ENCODE measurements at regions not wholly inside any gene's neighbourhood (a gene's known extent, or its start where the extent isn't known, plus 50 kb on each side); places are given as distances from the start of the nearest gene placed in this dataset.
"Not testable (repeated sequence)": the region's sequence is repeated elsewhere in the genome, so short reads cannot be mapped to it uniquely, and the experiment has no call there.

- DNase-seq (ENCODE audit: low spot score): no peak
These were observed 142.4 kb upstream of the GALNT2 start for GRCh38 chr1:229924639-229925038.

GRCh38 chr1:229928767-229929166 lies 138.3 kb upstream of the GALNT2 start:
- DNase-seq (ENCODE audit: low spot score): no peak

GRCh38 chr1:229931751-229932150 lies 135.3 kb upstream of the GALNT2 start:
- DNase-seq (ENCODE audit: low spot score): not testable (repeated sequence)

- DNase-seq (ENCODE audit: low spot score): not testable (repeated sequence)
These were observed 131.9 kb upstream of the GALNT2 start for GRCh38 chr1:229935157-229935556.

- no peak for DNase-seq (ENCODE audit: low spot score)
These were observed 128.5 kb upstream of the GALNT2 start for GRCh38 chr1:229938551-229938950.

GRCh38 chr1:229940684-229941083 lies 126.4 kb upstream of the GALNT2 start:
- no peak for DNase-seq (ENCODE audit: low spot score)

GRCh38 chr1:229941160-229941559 lies 125.9 kb upstream of the GALNT2 start:
- DNase-seq (ENCODE audit: low spot score): no peak

GRCh38 chr1:229941831-229942230 lies 125.2 kb upstream of the GALNT2 start:
- no peak for DNase-seq (ENCODE audit: low spot score)

- no peak for DNase-seq (ENCODE audit: low spot score)
These were observed 124.5 kb upstream of the GALNT2 start for GRCh38 chr1:229942501-229942900.

GRCh38 chr1:229943148-229943714 lies 123.8 kb upstream of the GALNT2 start:
- DNase-seq (ENCODE audit: low spot score): no peak

GRCh38 chr1:229943988-229944743 lies 122.9 kb upstream of the GALNT2 start:
- DNase-seq (ENCODE audit: low spot score): no peak

GRCh38 chr1:229945795-229946194 lies 121.2 kb upstream of the GALNT2 start:
- no peak for DNase-seq (ENCODE audit: low spot score)

- DNase-seq (ENCODE audit: low spot score): no peak
These were observed 119.1 kb upstream of the GALNT2 start for GRCh38 chr1:229947968-229948367.

GRCh38 chr1:229948438-229948837 lies 118.6 kb upstream of the GALNT2 start:
- DNase-seq (ENCODE audit: low spot score): no peak

- no peak for DNase-seq (ENCODE audit: low spot score)
These were observed 117.5 kb upstream of the GALNT2 start for GRCh38 chr1:229949500-229949899.

- DNase-seq (ENCODE audit: low spot score): no peak
These were observed 117.0 kb upstream of the GALNT2 start for GRCh38 chr1:229950020-229950419.

- DNase-seq (ENCODE audit: low spot score): no peak
These were observed 116.1 kb upstream of the GALNT2 start for GRCh38 chr1:229950908-229951307.

- no peak for DNase-seq (ENCODE audit: low spot score)
These were observed 115.0 kb upstream of the GALNT2 start for GRCh38 chr1:229951856-229952534.

- no peak for DNase-seq (ENCODE audit: low spot score)
These were observed 114.1 kb upstream of the GALNT2 start for GRCh38 chr1:229952670-229953520.

- no peak for DNase-seq (ENCODE audit: low spot score)
These were observed 113.2 kb upstream of the GALNT2 start for GRCh38 chr1:229953736-229954326.

GRCh38 chr1:229964281-229964680 lies 102.8 kb upstream of the GALNT2 start:
- DNase-seq (ENCODE audit: low spot score): no peak

- DNase-seq (ENCODE audit: low spot score): no peak
These were observed 96.3 kb upstream of the GALNT2 start for GRCh38 chr1:229970714-229971113.

All from hepatic stellate cell (primary cell).